DMS 273 (cell line): ENCODE measurements at regions not wholly inside any gene's neighbourhood (a gene's known extent, or its start where the extent isn't known, plus 50 kb on each side); places are given as distances from the start of the nearest gene placed in this dataset.

Source experiments
- DNase-seq: peaks from one replicate; lab custom pipeline; 2025; ENCODE audit not compliant: unreplicated experiment; lab: John Stamatoyannopoulos, UW

- no peak for DNase-seq
Measured at GRCh38 chr4:126086041-126086440, 771.3 kb downstream of the FAT4 start.

- no peak for DNase-seq
Measured at GRCh38 chr4:126087101-126087500, 772.3 kb downstream of the FAT4 start.

- DNase-seq = no peak
Measured at GRCh38 chr4:126097155-126097799, 782.5 kb downstream of the FAT4 start.

GRCh38 chr4:126106658-126107057, 791.9 kb downstream of the FAT4 start:
- DNase-seq = peak; percentile 4

GRCh38 chr4:126109836-126110235, 795.1 kb downstream of the FAT4 start:
- DNase-seq = no peak

- DNase-seq = no peak
Measured at GRCh38 chr4:126113058-126113457, 798.3 kb downstream of the FAT4 start.

GRCh38 chr4:126123611-126124325, 809.0 kb downstream of the FAT4 start:
- no peak for DNase-seq

- DNase-seq = no peak
Measured at GRCh38 chr4:126124818-126125217, 810.1 kb downstream of the FAT4 start.

- no peak for DNase-seq
Measured at GRCh38 chr4:126130215-126130614, 815.5 kb downstream of the FAT4 start.

GRCh38 chr4:126136922-126137781, 822.4 kb downstream of the FAT4 start:
- no peak for DNase-seq

- DNase-seq = no peak
Measured at GRCh38 chr4:126137782-126138170, 823.0 kb downstream of the FAT4 start.

- DNase-seq = no peak
Measured at GRCh38 chr4:126144543-126145237, 829.9 kb downstream of the FAT4 start.

GRCh38 chr4:126168484-126168883, 853.7 kb downstream of the FAT4 start:
- DNase-seq = no peak

- DNase-seq = no peak
Measured at GRCh38 chr4:126172126-126172525, 857.4 kb downstream of the FAT4 start.

GRCh38 chr4:126174627-126175026, 859.9 kb downstream of the FAT4 start:
- DNase-seq = no peak

- no peak for DNase-seq
Measured at GRCh38 chr4:126180642-126181041, 865.9 kb downstream of the FAT4 start.

- no peak for DNase-seq
Measured at GRCh38 chr4:126182336-126182735, 867.6 kb downstream of the FAT4 start.

GRCh38 chr4:126182786-126183185, 868.0 kb downstream of the FAT4 start:
- no peak for DNase-seq

- no peak for DNase-seq
Measured at GRCh38 chr4:126183206-126183605, 868.5 kb downstream of the FAT4 start.

GRCh38 chr4:126191536-126191935, 876.8 kb downstream of the FAT4 start:
- DNase-seq = no peak

GRCh38 chr4:126192506-126192905, 877.8 kb downstream of the FAT4 start:
- no peak for DNase-seq
